HL-60 (cell line): ENCODE measurements at regions not wholly inside any gene's neighbourhood (a gene's known extent, or its start where the extent isn't known, plus 50 kb on each side); places are given as distances from the start of the nearest gene placed in this dataset.

Source experiments
- DNase-seq, 2 experiments: peaks; one replicate each; pipeline ENCODE4 v3.0.0-alpha.2; 2010 to 2020; ENCODE audit warnings: low read depth in 1 of 2, low spot score in 1 of 2
- H3K27ac ChIP-seq: fragments of 250-450 bp; sonication (Bioruptor Pico); replicated peaks from 2 replicates; pipeline ENCODE4 v1.5.1; 2020; ENCODE audit warnings: mild to moderate bottlenecking, moderate library complexity
- H3K27me3 ChIP-seq: fragments of 250-450 bp; sonication (Bioruptor Pico); 2 replicates; pipeline ENCODE4 v1.5.1; 2021; ENCODE audit warnings: mild to moderate bottlenecking, moderate library complexity; ENCODE audit not compliant: insufficient read depth, poor library complexity, severe bottlenecking
- H3K4me3 ChIP-seq: replicated peaks from 2 replicates; pipeline ENCODE4 v1.5.1; 2011; ENCODE audit warnings: mild to moderate bottlenecking, control low read depth, low read length; ENCODE audit not compliant: insufficient read depth
- CTCF ChIP-seq: IDR thresholded peaks from one replicate; pipeline ENCODE4 v1.5.1; 2011; ENCODE audit warnings: low read length, control low read depth, inconsistent platforms; ENCODE audit not compliant: insufficient read depth
- GABPA ChIP-seq: IDR thresholded peaks from 2 replicates; pipeline ENCODE4 v1.6.1; 2012; ENCODE audit warnings: low read depth
- POLR2AphosphoS5 ChIP-seq: IDR thresholded peaks from 2 replicates; pipeline ENCODE4 v1.6.1; 2012; ENCODE audit warnings: low read depth
- REST ChIP-seq: IDR thresholded peaks from 2 replicates; pipeline ENCODE4 v1.6.1; 2012; ENCODE audit warnings: low read depth; ENCODE audit not compliant: insufficient replicate concordance
- SPI1 ChIP-seq: IDR thresholded peaks from 2 replicates; pipeline ENCODE4 v1.6.1; 2012; ENCODE audit warnings: low read depth, mild to moderate bottlenecking, borderline replicate concordance

GRCh38 chrX:120774606-120775005, 101.1 kb downstream of the CT47B1 start:
- TF ChIP-seq SPI1, result no peak
- no peak overlapping the region for H3K27ac ChIP-seq
- H3K4me3 ChIP-seq, result no peak overlapping the region
- H3K27me3 ChIP-seq, result no peaks in the 10 kb centered on the region
- DNase-seq, result no peak

- H3K4me3 ChIP-seq, result no peak overlapping the region
- H3K27me3 ChIP-seq, result no peaks in the 10 kb centered on the region
- TF ChIP-seq REST (no peak), SPI1 (no peak), GABPA (no peak), CTCF (no peak), POLR2AphosphoS5 (no peak)
- no peak overlapping the region for H3K27ac ChIP-seq
- DNase-seq, result no peak
Observed at GRCh38 chrX:120773801-120774200, 101.9 kb downstream of the CT47B1 start.

- H3K27ac ChIP-seq, result no peak overlapping the region
- no peak overlapping the region for H3K4me3 ChIP-seq
- TF ChIP-seq SPI1 (no peak), POLR2AphosphoS5 (no peak), REST (no peak), CTCF (no peak)
- no peaks in the 10 kb centered on the region for H3K27me3 ChIP-seq
- peak; percentile 16 to 33 for DNase-seq
Observed at GRCh38 chrX:120769576-120770341, 105.9 kb downstream of the CT47B1 start.

- H3K27me3 ChIP-seq, result no peaks in the 10 kb centered on the region
- DNase-seq, result no peak
- H3K27ac ChIP-seq, result no peak overlapping the region
- TF ChIP-seq CTCF, result no peak
- no peak for TF ChIP-seq REST
- TF ChIP-seq GABPA, result no peak
- no peak for TF ChIP-seq SPI1
- TF ChIP-seq POLR2AphosphoS5, result no peak
- no peak overlapping the region for H3K4me3 ChIP-seq
Observed at GRCh38 chrX:120768681-120769080, 107.0 kb downstream of the CT47B1 start.
